ENCODE measurements at regions not wholly inside any gene's neighbourhood (a gene's known extent, or its start where the extent isn't known, plus 50 kb on each side); places are given as distances from the start of the nearest gene placed in this dataset.
"Not testable (repeated sequence)": the region's sequence is repeated elsewhere in the genome, so short reads cannot be mapped to it uniquely, and the experiment has no call there.

GRCh38 chr15:28614420-28614819, 61.1 kb downstream of the GOLGA6L25 start:
- H3K4me1 ChIP-seq; H3K4me3 ChIP-seq; H3K27ac ChIP-seq; H3K36me3 ChIP-seq (ENCODE audit: insufficient read depth in 1 of 2, low read depth in 1 of 2); intact Hi-C loops (cut with DNase I); H3K27me3 ChIP-seq (ENCODE audit: insufficient read depth in 3 of 3, low read length in 2 of 3); ATAC-seq; DNase-seq; H3K9me3 ChIP-seq: not testable (repeated sequence)
- WGBS, 3 donors: 81 to 96% (median 87%) methylated on average over 3 of the region's 3 CpGs

- H3K9me3 ChIP-seq; H3K27ac ChIP-seq; DNase-seq; H3K36me3 ChIP-seq (ENCODE audit: insufficient read depth in 1 of 2, low read depth in 1 of 2); ATAC-seq; intact Hi-C loops (cut with DNase I); H3K4me1 ChIP-seq; H3K27me3 ChIP-seq (ENCODE audit: insufficient read depth in 3 of 3, low read length in 2 of 3); H3K4me3 ChIP-seq: not testable (repeated sequence)
- WGBS, 3 donors: 94 to 100% (median 94%) methylated on average over 1 to 2 of the region's 2 CpGs
Observed at GRCh38 chr15:28621704-28622103, 68.3 kb downstream of the GOLGA6L25 start.

- H3K27me3 ChIP-seq (ENCODE audit: insufficient read depth in 3 of 3, low read length in 2 of 3); ATAC-seq; H3K9me3 ChIP-seq; H3K27ac ChIP-seq; intact Hi-C loops (cut with DNase I); H3K4me1 ChIP-seq; H3K36me3 ChIP-seq (ENCODE audit: insufficient read depth in 1 of 2, low read depth in 1 of 2); H3K4me3 ChIP-seq; DNase-seq: not testable (repeated sequence)
- 59 to 76% (median 65%) methylated on average over 2 of the region's 3 CpGs for WGBS, 3 donors
Observed at GRCh38 chr15:28622197-28622596, 68.8 kb downstream of the GOLGA6L25 start.

GRCh38 chr15:28624381-28624780, 71.0 kb downstream of the GOLGA6L25 start:
- WGBS, 3 donors: no CpG with 5 or more reads among the region's 4 CpGs
- H3K4me3 ChIP-seq; H3K36me3 ChIP-seq (ENCODE audit: insufficient read depth in 1 of 2, low read depth in 1 of 2); intact Hi-C loops (cut with DNase I); DNase-seq; H3K27ac ChIP-seq; H3K4me1 ChIP-seq; H3K27me3 ChIP-seq (ENCODE audit: insufficient read depth in 3 of 3, low read length in 2 of 3); H3K9me3 ChIP-seq: not testable (repeated sequence)
- ATAC-seq: peak in 1 of 4 donors; percentile 32

GRCh38 chr15:28639016-28639415, 73.2 kb downstream of the GOLGA8M start:
- DNase-seq; intact Hi-C loops (cut with DNase I); H3K27me3 ChIP-seq (ENCODE audit: insufficient read depth in 3 of 3, low read length in 2 of 3); H3K4me1 ChIP-seq; H3K4me3 ChIP-seq; H3K36me3 ChIP-seq (ENCODE audit: insufficient read depth in 1 of 2, low read depth in 1 of 2); H3K27ac ChIP-seq; ATAC-seq; H3K9me3 ChIP-seq: not testable (repeated sequence)
- WGBS, 3 donors: 66 to 90% (median 77%) methylated on average over 2 to 5 of the region's 7 CpGs

All from psoas muscle (tissue), 7 donors.